HG02571 (cell line): ENCODE measurements at regions not wholly inside any gene's neighbourhood (a gene's known extent, or its start where the extent isn't known, plus 50 kb on each side); places are given as distances from the start of the nearest gene placed in this dataset.

Experiments
- ATAC-seq: cut with Tn5 transposase; IDR thresholded peaks from one replicate; pipeline ENCODE4 v1.9.1; 2021; ENCODE audit warnings: mild to moderate bottlenecking, moderate library complexity; ENCODE audit not compliant: unreplicated experiment

- no peak for ATAC-seq
Measured at GRCh38 chr4:15362541-15362940, 65.3 kb upstream of the C1QTNF7 start.

GRCh38 chr4:15364183-15364582 lies 63.6 kb upstream of the C1QTNF7 start:
- no peak for ATAC-seq

GRCh38 chr4:15365641-15366040 lies 62.2 kb upstream of the C1QTNF7 start:
- no peak for ATAC-seq

GRCh38 chr4:15366721-15367120 lies 61.1 kb upstream of the C1QTNF7 start:
- ATAC-seq: no peak

- no peak for ATAC-seq
Measured at GRCh38 chr4:15368856-15369255, 59.0 kb upstream of the C1QTNF7 start.

GRCh38 chr4:15370296-15370695 lies 57.5 kb upstream of the C1QTNF7 start:
- ATAC-seq: no peak

GRCh38 chr4:15373363-15373762 lies 54.5 kb upstream of the C1QTNF7 start:
- ATAC-seq: no peak

- ATAC-seq: no peak
Measured at GRCh38 chr4:15374656-15375055, 53.2 kb upstream of the C1QTNF7 start.

GRCh38 chr4:15375667-15376066 lies 52.2 kb upstream of the C1QTNF7 start:
- no peak for ATAC-seq

GRCh38 chr4:15376145-15376544 lies 51.7 kb upstream of the C1QTNF7 start:
- no peak for ATAC-seq

- no peak for ATAC-seq
Measured at GRCh38 chr4:15376594-15376993, 51.2 kb upstream of the C1QTNF7 start.
